MM.1S (cell line): ENCODE measurements at regions not wholly inside any gene's neighbourhood (a gene's known extent, or its start where the extent isn't known, plus 50 kb on each side); places are given as distances from the start of the nearest gene placed in this dataset.

Experiments
- CTCF ChIP-seq: fragments of 300-600 bp; sonication (generic); IDR thresholded peaks from 2 replicates; pipeline ENCODE4 v1.5.1; 2016; ENCODE audit warnings: antibody characterized with exemption, low read length, mixed read lengths
- EZH2 ChIP-seq: fragments of 300-600 bp; sonication (generic); optimal IDR thresholded peaks from 2 replicates; pipeline ENCODE3; 2017; ENCODE audit warnings: low read depth, mild to moderate bottlenecking, antibody characterized with exemption, low read length, mixed read lengths

GRCh38 chr7:128170461-128170860, 70.6 kb upstream of the LEP start:
- TF ChIP-seq CTCF (no peak), EZH2 (no peak)
